GM12891 (cell line): ENCODE measurements at regions not wholly inside any gene's neighbourhood (a gene's known extent, or its start where the extent isn't known, plus 50 kb on each side); places are given as distances from the start of the nearest gene placed in this dataset.

Experiments used
- POLR2A ChIP-seq: IDR thresholded peaks from 2 replicates; pipeline ENCODE4 v1.6.1; 2011; ENCODE audit warnings: low read depth, low read length, control low read depth
- POLR2AphosphoS5 ChIP-seq: IDR thresholded peaks from 2 replicates; pipeline ENCODE4 v1.6.1; 2011; ENCODE audit warnings: low read depth, low read length, control low read depth

DNA sequence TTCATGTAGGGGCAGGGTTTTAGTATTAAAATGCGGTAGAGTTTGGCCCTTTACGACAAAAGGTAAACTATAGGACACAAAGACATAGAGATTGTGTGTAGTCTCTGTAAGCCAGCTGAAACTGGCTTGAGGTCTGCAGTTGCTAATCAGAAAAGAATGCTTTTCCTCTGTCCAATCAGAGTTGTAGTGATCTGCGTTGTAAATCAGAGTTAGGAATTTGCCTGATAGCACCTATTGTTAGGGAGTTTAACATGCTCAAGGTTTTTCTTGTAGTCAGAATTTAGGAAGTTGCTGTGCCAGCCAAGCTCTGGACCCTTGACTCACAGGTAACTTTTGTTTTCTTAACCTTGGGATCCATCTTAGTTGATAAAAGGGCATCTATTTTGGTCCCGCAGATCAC, 61.2 kb upstream of the VTCN1 start:
- TF ChIP-seq POLR2A (no peak), POLR2AphosphoS5 (no peak)
